Activated naive CD4-positive, alpha-beta T cell treated with anti-CD3 and anti-CD28 coated beads for 36 hours (primary cell): ENCODE measurements at regions not wholly inside any gene's neighbourhood (a gene's known extent, or its start where the extent isn't known, plus 50 kb on each side); places are given as distances from the start of the nearest gene placed in this dataset.

Source experiments
- CTCF ChIA-PET: fragments of 350-600 bp; sonication (Branson Sonifier 250); formaldehyde crosslinking; loops from one replicate; lab custom pipeline; 2021; ENCODE audit warnings: antibody characterized with exemption; lab: Charles Lee
- DNase-seq: peaks from one replicate; pipeline ENCODE4 v3.0.0-alpha.2; 2020
- H3K27ac Mint-ChIP-seq: one replicate; pipeline ENCODE4 v1.8.0; 2021; ENCODE audit warnings: mild to moderate bottlenecking, mixed read lengths
- H3K27me3 Mint-ChIP-seq: one replicate; pipeline ENCODE4 v1.8.0; 2021; ENCODE audit warnings: low read depth, mixed read lengths
- H3K36me3 Mint-ChIP-seq: one replicate; pipeline ENCODE4 v1.8.0; 2021; ENCODE audit warnings: low read depth, mixed read lengths
- H3K4me1 Mint-ChIP-seq: one replicate; pipeline ENCODE4 v1.8.0; 2021; ENCODE audit warnings: low read depth, mixed read lengths
- H3K4me3 Mint-ChIP-seq: one replicate; pipeline ENCODE4 v1.8.0; 2021; ENCODE audit warnings: mild to moderate bottlenecking, moderate library complexity, mixed read lengths
- H3K9me3 Mint-ChIP-seq: one replicate; pipeline ENCODE4 v1.8.0; 2021; ENCODE audit warnings: mixed read lengths
- intact Hi-C: fragments of 100-400 bp; cut with micrococcal nuclease; formaldehyde crosslinking; loops from one replicate; pipeline ENCODE4 v1.15.1; 2023

DNA sequence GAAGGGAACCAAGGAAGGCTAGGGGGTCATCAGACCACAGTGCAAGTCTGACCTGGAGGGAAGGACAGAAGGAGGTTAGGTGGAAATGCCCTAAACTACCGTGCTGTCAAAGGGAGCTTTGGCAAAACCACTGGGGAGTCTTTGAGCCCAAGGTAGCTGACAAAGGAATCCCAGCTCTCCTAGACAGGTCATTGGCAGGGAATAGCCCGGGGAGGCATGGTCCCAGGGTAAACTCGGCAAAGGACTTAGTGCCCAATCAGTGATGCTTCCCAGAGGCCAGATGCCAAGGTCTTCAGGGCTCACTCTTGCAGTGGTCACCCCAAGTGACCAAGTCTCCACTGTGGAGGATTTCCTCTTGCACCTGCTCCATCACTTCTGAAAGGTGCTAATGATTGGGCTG lies 102.3 kb upstream of the CDYL start:
- CTCF ChIA-PET = no interaction called here
- Mint-ChIP-seq H3K4me3 (no peak overlapping the region), H3K27me3 (peaks cover 6% of the 10 kb centered on the region)

DNA sequence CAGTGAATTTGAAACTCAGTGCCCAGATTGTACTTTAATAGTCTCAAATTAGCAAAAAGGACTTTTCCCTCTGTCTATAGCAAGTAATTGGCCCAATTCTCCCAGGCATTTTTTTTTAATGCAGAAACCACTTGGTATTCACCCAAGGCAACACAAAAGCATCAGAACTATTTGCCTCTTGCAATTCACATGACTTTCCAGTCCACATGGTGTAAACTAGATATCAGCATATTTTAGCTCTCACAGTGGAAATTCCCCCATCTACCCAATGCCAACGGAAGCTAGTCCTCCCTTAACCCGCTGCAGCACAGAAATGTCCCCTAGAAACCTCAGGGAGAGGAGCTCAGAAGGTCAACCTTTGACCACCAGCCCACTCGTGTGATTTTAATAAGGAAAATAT lies 103.4 kb upstream of the CDYL start:
- no peaks in the 10 kb centered on the region for H3K36me3 Mint-ChIP-seq
- DNase-seq = no peak
- no peaks in the 10 kb centered on the region for H3K4me1 Mint-ChIP-seq
- no peak overlapping the region for H3K4me3 Mint-ChIP-seq
- H3K27ac Mint-ChIP-seq = no peak overlapping the region
- intact Hi-C loops = no loop called here
- no peaks in the 10 kb centered on the region for H3K9me3 Mint-ChIP-seq
- CTCF ChIA-PET = no interaction called here
- H3K27me3 Mint-ChIP-seq = peaks cover 6% of the 10 kb centered on the region

More for the DNA sequence above, 102.3 kb upstream of the CDYL start:
- intact Hi-C loops = no loop called here
- Mint-ChIP-seq H3K27ac (no peak overlapping the region), H3K9me3 (no peaks in the 10 kb centered on the region), H3K36me3 (no peaks in the 10 kb centered on the region), H3K4me1 (no peaks in the 10 kb centered on the region)
- DNase-seq = no peak

DNA sequence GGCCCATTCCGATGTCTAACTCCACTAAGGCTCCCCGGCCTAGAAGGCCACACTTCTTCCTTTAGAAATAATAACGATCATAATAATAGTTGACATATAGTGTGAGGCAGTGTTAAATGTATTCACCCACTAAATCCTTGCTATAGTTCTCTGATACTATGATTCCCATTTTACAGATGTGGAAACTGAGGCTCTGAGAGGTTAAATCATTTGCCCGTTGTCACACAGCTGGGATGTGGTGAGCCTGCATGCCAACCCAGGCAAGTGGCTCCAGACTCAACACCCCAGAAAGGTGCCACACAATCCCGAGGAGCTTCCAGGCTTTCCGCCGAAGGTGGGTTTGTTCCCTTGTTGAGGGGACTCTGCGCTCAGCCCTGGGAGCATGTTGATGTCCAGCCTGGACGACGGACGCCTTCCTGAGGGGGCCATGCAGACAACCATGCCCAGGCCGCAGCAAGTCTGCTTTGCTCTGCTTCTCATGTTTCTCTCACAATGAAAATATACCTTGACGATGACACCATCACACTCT lies 104.6 kb upstream of the CDYL start:
- CTCF ChIA-PET = interaction anchor here (0.6 kb wide), 1 partner anchor 1732 kb away, joined by 3 read pairs; no protein-coding TSS in a partner anchor
- peaks cover 6% of the 10 kb centered on the region for H3K27me3 Mint-ChIP-seq
- no peaks in the 10 kb centered on the region for H3K4me1 Mint-ChIP-seq
- H3K27ac Mint-ChIP-seq = no peak overlapping the region
- H3K9me3 Mint-ChIP-seq = no peaks in the 10 kb centered on the region
- no peak overlapping the region for H3K4me3 Mint-ChIP-seq
- DNase-seq = no peak
- intact Hi-C loops = no loop called here
- H3K36me3 Mint-ChIP-seq = no peaks in the 10 kb centered on the region

DNA sequence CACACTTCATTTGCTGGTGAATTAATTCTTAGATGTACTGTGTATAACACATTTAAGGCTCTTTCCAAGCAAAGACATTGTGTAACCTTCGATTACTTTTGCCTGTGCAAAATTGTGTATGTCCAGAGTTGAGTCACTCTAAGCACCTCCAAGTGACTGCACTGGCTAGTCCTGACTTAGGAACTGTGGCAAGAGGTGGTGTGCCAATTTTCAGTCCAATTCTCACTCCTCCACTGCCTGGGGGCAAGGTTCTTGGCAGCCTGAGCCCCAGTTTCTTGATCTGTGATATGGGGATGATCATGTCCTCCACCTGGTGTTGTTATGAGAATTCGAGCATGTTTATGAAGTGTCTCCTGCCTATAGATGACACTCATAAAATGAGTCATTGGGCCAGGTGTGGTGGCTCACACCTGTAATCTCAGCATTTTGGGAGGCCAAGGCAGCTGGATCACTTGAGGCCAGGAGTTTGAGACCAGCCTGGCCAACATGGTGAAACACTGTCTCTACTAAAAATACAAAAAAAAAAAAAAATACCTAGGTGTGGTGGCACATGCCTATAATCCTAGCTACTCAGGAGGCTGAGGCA lies 105.3 kb upstream of the CDYL start:
- CTCF ChIA-PET = no interaction called here
- no peak overlapping the region for H3K4me3 Mint-ChIP-seq
- H3K36me3 Mint-ChIP-seq = no peaks in the 10 kb centered on the region
- H3K9me3 Mint-ChIP-seq = no peaks in the 10 kb centered on the region
- no peaks in the 10 kb centered on the region for H3K4me1 Mint-ChIP-seq
- H3K27me3 Mint-ChIP-seq = peaks cover 6% of the 10 kb centered on the region
- H3K27ac Mint-ChIP-seq = no peak overlapping the region
- intact Hi-C loops = no loop called here
- no peak for DNase-seq

DNA sequence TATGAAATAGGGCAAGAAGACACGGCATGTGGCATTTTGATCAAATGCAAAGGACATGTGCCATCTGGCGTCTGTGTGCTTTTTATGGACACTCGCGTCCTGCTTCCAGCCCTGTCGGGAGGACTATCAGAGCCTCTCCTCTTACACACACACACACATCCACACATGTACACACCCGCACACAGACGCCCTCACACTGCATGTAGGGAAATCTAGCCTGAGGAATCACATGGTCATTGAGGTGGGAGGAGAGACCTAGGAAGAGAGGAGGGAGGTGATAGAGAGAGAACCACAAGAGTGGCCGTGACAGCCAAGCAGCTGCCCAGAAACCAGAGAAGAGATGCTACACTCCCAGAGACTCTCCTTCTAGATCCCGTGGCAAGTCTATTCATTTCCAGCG lies 105.9 kb upstream of the CDYL start:
- intact Hi-C loops = no loop called here
- no peaks in the 10 kb centered on the region for H3K36me3 Mint-ChIP-seq
- no peaks in the 10 kb centered on the region for H3K9me3 Mint-ChIP-seq
- H3K27ac Mint-ChIP-seq = no peak overlapping the region
- CTCF ChIA-PET = no interaction called here
- DNase-seq = no peak
- H3K4me3 Mint-ChIP-seq = no peak overlapping the region
- peaks cover 6% of the 10 kb centered on the region for H3K27me3 Mint-ChIP-seq
- H3K4me1 Mint-ChIP-seq = no peaks in the 10 kb centered on the region

DNA sequence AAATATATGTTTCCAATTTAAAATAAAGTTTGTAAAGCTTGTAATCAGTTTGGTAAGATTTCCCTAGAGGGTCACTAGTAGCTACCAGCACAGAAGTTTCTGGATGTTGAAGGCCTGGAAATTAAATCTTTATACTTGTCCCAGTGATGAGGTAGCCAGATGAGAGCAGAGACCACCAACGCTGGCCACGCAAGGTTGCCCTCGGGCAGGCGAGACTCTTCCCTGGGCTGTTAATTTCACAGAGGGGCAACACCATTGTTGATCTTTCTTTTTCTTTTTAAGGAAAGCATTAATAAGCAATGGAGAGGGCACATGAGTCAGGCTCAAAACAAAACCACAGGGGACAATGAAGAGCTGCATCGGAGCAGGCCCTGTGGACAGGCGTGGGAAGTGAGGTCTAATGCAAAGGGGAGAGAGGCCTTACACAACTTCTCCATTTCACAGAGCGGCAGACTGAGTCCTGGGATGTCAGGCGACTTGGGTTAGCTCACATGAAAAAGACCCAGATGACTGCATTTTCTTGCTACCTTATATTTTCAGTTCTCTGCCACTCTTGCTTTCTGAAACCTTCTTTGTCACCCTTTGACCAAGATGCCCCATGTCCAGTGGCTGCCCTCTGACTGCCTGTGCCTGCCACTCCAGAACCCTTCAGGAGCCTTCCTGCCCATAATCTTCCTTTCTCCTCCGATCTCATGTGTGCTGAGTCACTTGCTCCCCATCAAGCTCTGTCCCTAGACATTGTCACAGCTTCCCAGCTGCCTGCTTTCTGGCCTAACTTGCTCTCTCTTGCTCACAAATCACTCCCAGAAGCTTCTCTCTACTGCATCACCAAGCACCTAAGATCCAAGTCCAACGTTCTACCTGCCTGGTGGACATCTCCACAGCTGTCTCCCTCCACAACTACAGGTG lies 107.7 kb upstream of the CDYL start:
- Mint-ChIP-seq H3K9me3 (no peaks in the 10 kb centered on the region), H3K36me3 (no peaks in the 10 kb centered on the region), H3K27me3 (peaks cover 3% of the 10 kb centered on the region), H3K4me3 (no peak overlapping the region), H3K4me1 (no peaks in the 10 kb centered on the region), H3K27ac (no peak overlapping the region)
- intact Hi-C loops = no loop called here
- CTCF ChIA-PET = no interaction called here
- DNase-seq = no peak

DNA sequence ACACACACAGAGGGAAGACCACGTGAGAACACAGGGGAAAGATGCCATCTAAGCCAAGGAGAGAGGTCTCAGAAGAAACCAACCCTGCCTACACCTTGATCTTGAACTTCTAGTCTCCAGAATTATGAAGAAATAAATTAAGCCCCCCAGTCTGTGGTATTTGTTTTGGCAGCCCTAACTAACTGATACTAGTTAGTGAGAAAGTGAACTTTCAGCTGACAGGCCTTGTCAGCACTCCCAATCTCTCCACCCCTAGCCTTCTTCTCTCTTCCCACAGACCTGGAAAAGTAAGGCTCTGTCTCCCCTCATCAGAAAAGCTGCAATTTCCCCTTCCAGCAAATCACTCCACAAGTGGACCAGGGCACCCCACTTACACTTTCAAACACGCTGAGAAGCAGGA lies 108.6 kb upstream of the CDYL start:
- Mint-ChIP-seq H3K9me3 (no peaks in the 10 kb centered on the region), H3K4me1 (no peaks in the 10 kb centered on the region), H3K4me3 (no peak overlapping the region), H3K27ac (no peak overlapping the region), H3K27me3 (peaks cover 3% of the 10 kb centered on the region), H3K36me3 (no peaks in the 10 kb centered on the region)
- CTCF ChIA-PET = no interaction called here
- intact Hi-C loops = no loop called here
- no peak for DNase-seq

DNA sequence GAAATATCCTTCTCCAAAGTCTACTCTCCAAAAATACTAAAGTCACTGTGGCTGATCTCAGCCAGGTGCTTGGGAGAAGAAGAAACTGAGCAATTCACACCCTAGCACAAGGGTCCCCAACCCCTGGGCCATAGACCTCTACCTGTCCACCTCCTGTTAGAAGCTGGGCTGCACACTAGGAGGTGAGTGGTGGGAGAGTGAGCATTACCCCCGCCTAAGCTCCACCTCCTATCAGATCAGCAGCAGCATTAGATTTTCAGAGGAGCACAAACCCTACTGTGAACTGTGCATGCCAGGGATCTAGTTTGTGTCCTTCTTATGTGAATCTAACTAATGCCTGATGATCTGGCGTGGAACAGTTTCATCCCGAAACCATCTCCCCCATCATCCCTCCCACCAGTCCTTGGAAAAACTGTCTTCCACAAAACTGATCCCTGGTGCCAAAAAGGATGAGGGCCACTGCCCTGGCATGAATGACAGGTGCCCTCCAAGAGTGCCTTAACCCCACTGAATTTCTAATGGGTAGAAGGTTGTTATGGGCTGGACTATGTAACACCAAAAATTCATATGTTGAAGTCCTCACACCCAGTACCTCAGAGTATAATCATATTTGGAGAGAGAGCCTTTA lies 109.2 kb upstream of the CDYL start:
- Mint-ChIP-seq H3K27me3 (peaks cover 3% of the 10 kb centered on the region), H3K4me1 (no peaks in the 10 kb centered on the region), H3K27ac (no peak overlapping the region), H3K4me3 (no peak overlapping the region), H3K36me3 (no peaks in the 10 kb centered on the region), H3K9me3 (no peaks in the 10 kb centered on the region)
- intact Hi-C loops = no loop called here
- CTCF ChIA-PET = no interaction called here
- DNase-seq = no peak

DNA sequence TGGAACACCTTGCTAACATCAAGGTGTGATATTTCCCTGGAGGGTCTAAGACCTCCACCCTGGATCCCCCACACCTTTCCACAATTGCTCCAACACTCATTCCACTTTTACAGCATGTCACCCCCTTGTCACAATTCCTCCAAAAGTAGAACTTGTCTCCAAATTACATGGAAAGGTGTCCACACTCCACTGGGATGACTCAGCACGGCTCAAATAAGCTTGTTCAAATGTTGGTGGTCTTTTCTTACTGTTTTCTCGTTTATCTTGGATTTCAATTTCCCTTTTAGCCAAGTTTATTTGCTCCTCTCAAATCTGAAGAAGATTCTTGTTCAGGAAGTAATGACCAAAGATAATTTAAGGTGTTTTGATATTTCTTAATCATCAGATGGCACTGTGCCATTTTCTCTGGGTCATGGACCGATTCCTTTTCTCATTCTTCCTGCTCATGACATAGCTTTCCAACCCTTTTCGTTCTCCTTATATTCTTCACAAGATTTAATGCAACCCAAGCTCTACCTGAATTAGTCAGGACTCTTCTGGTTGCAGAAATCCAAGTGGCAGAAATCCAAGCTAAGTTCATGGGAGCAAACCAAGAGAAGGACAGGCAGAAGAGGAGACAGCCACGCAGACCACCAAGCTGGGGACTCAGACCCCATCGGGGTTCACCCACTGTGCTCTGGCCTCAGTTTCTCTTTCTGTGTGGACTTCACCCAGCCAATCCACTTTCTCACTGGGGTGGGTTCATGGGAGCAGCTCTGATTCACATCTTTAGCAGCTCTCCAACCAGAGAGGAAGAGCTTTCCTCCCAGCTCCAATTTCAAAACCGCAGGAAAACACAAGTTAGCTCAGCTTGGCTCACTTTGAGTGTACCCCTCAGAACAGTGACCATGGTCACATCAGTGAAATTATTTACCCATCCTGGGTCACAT lies 110.5 kb upstream of the CDYL start:
- intact Hi-C loops = no loop called here
- Mint-ChIP-seq H3K36me3 (no peaks in the 10 kb centered on the region), H3K9me3 (no peaks in the 10 kb centered on the region), H3K4me3 (no peak overlapping the region), H3K27ac (no peak overlapping the region), H3K27me3 (peaks cover 3% of the 10 kb centered on the region), H3K4me1 (no peaks in the 10 kb centered on the region)
- no peak for DNase-seq
- CTCF ChIA-PET = no interaction called here

DNA sequence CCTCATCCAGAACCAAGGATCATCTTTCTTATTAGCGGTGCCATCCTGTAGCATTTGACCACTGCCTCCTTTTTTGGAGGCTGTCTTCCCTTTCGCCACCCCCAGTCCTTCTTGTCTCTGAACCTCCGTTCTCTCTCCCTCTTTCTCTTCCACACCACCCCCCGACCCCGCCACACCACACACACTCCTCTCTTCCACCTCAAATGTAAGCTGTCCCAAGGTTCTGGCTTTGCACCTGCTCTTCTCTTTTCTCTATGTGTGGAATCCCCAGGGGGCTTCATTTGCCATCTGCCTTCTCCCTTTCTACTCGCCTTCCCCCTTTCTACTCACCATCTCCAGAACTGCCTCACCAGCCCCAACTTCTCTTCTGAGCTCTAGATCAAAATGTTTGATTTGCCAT lies 111.3 kb upstream of the CDYL start:
- Mint-ChIP-seq H3K4me1 (no peaks in the 10 kb centered on the region), H3K27me3 (no peaks in the 10 kb centered on the region), H3K36me3 (no peaks in the 10 kb centered on the region), H3K9me3 (no peaks in the 10 kb centered on the region), H3K4me3 (no peak overlapping the region), H3K27ac (no peak overlapping the region)
- DNase-seq = no peak
- intact Hi-C loops = no loop called here
- CTCF ChIA-PET = no interaction called here

DNA sequence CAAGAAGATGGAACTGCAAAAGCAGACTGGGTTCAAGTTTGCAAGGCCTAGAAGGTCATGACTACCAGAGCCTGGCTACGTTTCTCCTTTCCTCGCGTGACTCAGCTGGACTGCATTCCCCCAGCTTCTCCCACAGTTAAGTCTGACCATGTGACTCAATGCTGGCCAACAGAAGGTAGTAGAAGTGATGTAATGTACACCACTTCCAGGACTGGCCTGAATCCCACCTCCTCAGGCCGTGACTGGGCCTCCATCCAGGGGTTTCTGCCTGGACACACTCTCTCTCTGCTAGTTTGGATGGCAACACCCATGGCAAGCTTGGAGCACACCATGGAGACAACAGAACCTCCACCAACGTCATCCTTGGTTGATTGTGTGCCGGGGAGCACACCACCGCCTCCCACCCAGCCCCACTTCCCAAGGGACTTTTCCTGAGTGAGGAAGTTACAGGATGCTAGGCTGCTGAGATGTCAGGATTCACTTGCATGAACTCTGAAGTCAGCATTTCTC lies 112.0 kb upstream of the CDYL start:
- DNase-seq = no peak
- Mint-ChIP-seq H3K36me3 (no peaks in the 10 kb centered on the region), H3K4me1 (no peaks in the 10 kb centered on the region), H3K27ac (no peak overlapping the region), H3K4me3 (no peak overlapping the region), H3K9me3 (no peaks in the 10 kb centered on the region), H3K27me3 (no peaks in the 10 kb centered on the region)
- intact Hi-C loops = no loop called here
- CTCF ChIA-PET = no interaction called here

DNA sequence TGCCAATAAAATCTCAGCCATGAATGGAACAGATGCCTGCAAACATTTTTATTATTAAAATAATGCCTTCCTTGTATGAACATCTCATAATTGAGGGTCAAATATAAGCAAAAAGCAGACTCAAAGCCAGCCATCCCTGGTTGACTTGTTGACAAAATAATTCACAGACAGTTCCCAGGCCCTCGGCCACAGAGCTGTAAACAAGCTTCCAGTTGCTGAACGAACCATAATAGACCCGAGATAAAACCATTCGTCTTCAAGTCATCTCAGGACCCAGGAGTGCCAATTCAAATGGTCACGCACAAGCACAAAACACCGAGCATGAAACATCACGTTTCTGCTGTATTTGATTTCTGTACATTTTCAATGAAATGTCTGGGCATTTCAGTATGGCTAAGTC lies 113.3 kb upstream of the CDYL start:
- CTCF ChIA-PET = no interaction called here
- no peak for DNase-seq
- H3K9me3 Mint-ChIP-seq = no peaks in the 10 kb centered on the region
- intact Hi-C loops = no loop called here
- no peaks in the 10 kb centered on the region for H3K36me3 Mint-ChIP-seq
- no peaks in the 10 kb centered on the region for H3K4me1 Mint-ChIP-seq
- H3K27ac Mint-ChIP-seq = no peak overlapping the region
- peaks cover 5% of the 10 kb centered on the region for H3K27me3 Mint-ChIP-seq
- no peak overlapping the region for H3K4me3 Mint-ChIP-seq
